ENCODE measurements at regions not wholly inside any gene's neighbourhood (a gene's known extent, or its start where the extent isn't known, plus 50 kb on each side); places are given as distances from the start of the nearest gene placed in this dataset.

GRCh38 chr11:95599959-95600586 is 189.5 kb downstream of the FAM76B start:
- Histone ChIP-seq H3K27me3 (ENCODE audit: low read depth) (no peaks in the 10 kb centered on the region), H3K9me3 (no peaks in the 10 kb centered on the region), H3K4me1 (no peaks in the 10 kb centered on the region), H3K4me3 (no peak overlapping the region), H3K36me3 (replicated peaks) (no peaks in the 10 kb centered on the region)
- in situ Hi-C loops (cut with MboI; ENCODE audit: low sequenced_read_pairs), result no loop called here
- peak in 1 of 2 experiments; percentile 10 for DNase-seq (ENCODE audit: low spot score in 2 of 2)

- Histone ChIP-seq H3K4me3 (no peak overlapping the region), H3K4me1 (no peaks in the 10 kb centered on the region), H3K36me3 (replicated peaks) (no peaks in the 10 kb centered on the region), H3K9me3 (no peaks in the 10 kb centered on the region), H3K27me3 (ENCODE audit: low read depth) (no peaks in the 10 kb centered on the region)
- DNase-seq (ENCODE audit: low spot score in 2 of 2), result no peak
- in situ Hi-C loops (cut with MboI; ENCODE audit: low sequenced_read_pairs), result no loop called here
These were observed 193.6 kb downstream of the FAM76B start for GRCh38 chr11:95595973-95596489.

GRCh38 chr11:95595541-95595940 is 194.0 kb downstream of the FAM76B start:
- DNase-seq (ENCODE audit: low spot score in 2 of 2), result no peak
- Histone ChIP-seq H3K4me3 (no peak overlapping the region), H3K4me1 (no peaks in the 10 kb centered on the region), H3K9me3 (no peaks in the 10 kb centered on the region), H3K36me3 (replicated peaks) (no peaks in the 10 kb centered on the region), H3K27me3 (ENCODE audit: low read depth) (no peaks in the 10 kb centered on the region)
- in situ Hi-C loops (cut with MboI; ENCODE audit: low sequenced_read_pairs), result no loop called here

GRCh38 chr11:95593111-95593510 is 196.5 kb downstream of the FAM76B start:
- no peak for DNase-seq (ENCODE audit: low spot score in 2 of 2)
- Histone ChIP-seq H3K4me3 (no peak overlapping the region), H3K9me3 (no peaks in the 10 kb centered on the region), H3K4me1 (no peaks in the 10 kb centered on the region), H3K36me3 (replicated peaks) (no peaks in the 10 kb centered on the region), H3K27me3 (ENCODE audit: low read depth) (no peaks in the 10 kb centered on the region)
- in situ Hi-C loops (cut with MboI; ENCODE audit: low sequenced_read_pairs), result no loop called here

GRCh38 chr11:95592471-95592870 is 197.1 kb downstream of the FAM76B start:
- DNase-seq (ENCODE audit: low spot score in 2 of 2), result no peak
- in situ Hi-C loops (cut with MboI; ENCODE audit: low sequenced_read_pairs), result no loop called here

GRCh38 chr11:95589893-95590612 is 199.5 kb downstream of the FAM76B start:
- H3K4me1 ChIP-seq, result no peaks in the 10 kb centered on the region; the same call in 1 of the 2 replicates
- DNase-seq (ENCODE audit: low spot score in 2 of 2), result no peak
- no peak overlapping the region for H3K4me3 ChIP-seq
- no peaks in the 10 kb centered on the region for H3K9me3 ChIP-seq
- H3K36me3 ChIP-seq (replicated peaks), result no peaks in the 10 kb centered on the region
- in situ Hi-C loops (cut with MboI; ENCODE audit: low sequenced_read_pairs), result no loop called here
- H3K27me3 ChIP-seq (ENCODE audit: low read depth), result no peaks in the 10 kb centered on the region

More at GRCh38 chr11:95592471-95592870, 197.1 kb downstream of the FAM76B start:
- no peaks in the 10 kb centered on the region for H3K27me3 ChIP-seq (ENCODE audit: low read depth)
- no peak overlapping the region for H3K4me3 ChIP-seq
- H3K4me1 ChIP-seq, result no peaks in the 10 kb centered on the region; the same call in 1 of the 2 replicates
- H3K36me3 ChIP-seq (replicated peaks), result no peaks in the 10 kb centered on the region
- H3K9me3 ChIP-seq, result no peaks in the 10 kb centered on the region

GRCh38 chr11:95588821-95589220 is 200.8 kb downstream of the FAM76B start:
- in situ Hi-C loops (cut with MboI; ENCODE audit: low sequenced_read_pairs), result no loop called here
- no peak overlapping the region for H3K4me3 ChIP-seq
- no peaks in the 10 kb centered on the region for H3K27me3 ChIP-seq (ENCODE audit: low read depth)
- DNase-seq (ENCODE audit: low spot score in 2 of 2), result no peak
- H3K4me1 ChIP-seq, result no peaks in the 10 kb centered on the region; the same call in 1 of the 2 replicates
- no peaks in the 10 kb centered on the region for H3K9me3 ChIP-seq
- H3K36me3 ChIP-seq (replicated peaks), result no peaks in the 10 kb centered on the region

- Histone ChIP-seq H3K36me3 (replicated peaks) (no peaks in the 10 kb centered on the region), H3K4me3 (no peak overlapping the region), H3K4me1 (no peaks in the 10 kb centered on the region; the same call in 1 of the 2 replicates), H3K9me3 (no peaks in the 10 kb centered on the region), H3K27me3 (ENCODE audit: low read depth) (no peaks in the 10 kb centered on the region)
- DNase-seq (ENCODE audit: low spot score in 2 of 2), result no peak
- in situ Hi-C loops (cut with MboI; ENCODE audit: low sequenced_read_pairs), result no loop called here
These were observed 202.9 kb downstream of the FAM76B start for GRCh38 chr11:95586661-95587060.

- no peak overlapping the region for H3K4me3 ChIP-seq
- no peaks in the 10 kb centered on the region for H3K36me3 ChIP-seq (replicated peaks)
- no peaks in the 10 kb centered on the region for H3K27me3 ChIP-seq (ENCODE audit: low read depth)
- H3K9me3 ChIP-seq, result no peaks in the 10 kb centered on the region
- H3K4me1 ChIP-seq, result no peaks in the 10 kb centered on the region; the same call in 1 of the 2 replicates
- in situ Hi-C loops (cut with MboI; ENCODE audit: low sequenced_read_pairs), result no loop called here
- DNase-seq (ENCODE audit: low spot score in 2 of 2), result no peak
These were observed 203.4 kb downstream of the FAM76B start for GRCh38 chr11:95586155-95586554.

GRCh38 chr11:95585752-95586077 is 203.9 kb downstream of the FAM76B start:
- DNase-seq (ENCODE audit: low spot score in 2 of 2), result no peak
- in situ Hi-C loops (cut with MboI; ENCODE audit: low sequenced_read_pairs), result no loop called here
- Histone ChIP-seq H3K9me3 (no peaks in the 10 kb centered on the region), H3K36me3 (replicated peaks) (no peaks in the 10 kb centered on the region), H3K27me3 (ENCODE audit: low read depth) (no peaks in the 10 kb centered on the region), H3K4me3 (no peak overlapping the region), H3K4me1 (no peaks in the 10 kb centered on the region; the same call in 1 of the 2 replicates)

GRCh38 chr11:95585069-95585751 is 204.4 kb downstream of the FAM76B start:
- Histone ChIP-seq H3K9me3 (no peaks in the 10 kb centered on the region), H3K4me1 (no peaks in the 10 kb centered on the region; the same call in 1 of the 2 replicates), H3K27me3 (ENCODE audit: low read depth) (no peaks in the 10 kb centered on the region), H3K4me3 (no peak overlapping the region), H3K36me3 (replicated peaks) (no peaks in the 10 kb centered on the region)
- DNase-seq (ENCODE audit: low spot score in 2 of 2), result no peak
- in situ Hi-C loops (cut with MboI; ENCODE audit: low sequenced_read_pairs), result no loop called here

GRCh38 chr11:95584589-95584988 is 205.0 kb downstream of the FAM76B start:
- Histone ChIP-seq H3K27me3 (ENCODE audit: low read depth) (no peaks in the 10 kb centered on the region), H3K4me3 (no peak overlapping the region), H3K4me1 (no peaks in the 10 kb centered on the region; the same call in 1 of the 2 replicates), H3K9me3 (no peaks in the 10 kb centered on the region), H3K36me3 (replicated peaks) (no peaks in the 10 kb centered on the region)
- DNase-seq (ENCODE audit: low spot score in 2 of 2), result no peak
- in situ Hi-C loops (cut with MboI; ENCODE audit: low sequenced_read_pairs), result no loop called here

GRCh38 chr11:95584180-95584579 is 205.4 kb downstream of the FAM76B start:
- DNase-seq (ENCODE audit: low spot score in 2 of 2), result no peak
- no peak overlapping the region for H3K4me3 ChIP-seq
- H3K36me3 ChIP-seq (replicated peaks), result no peaks in the 10 kb centered on the region
- in situ Hi-C loops (cut with MboI; ENCODE audit: low sequenced_read_pairs), result no loop called here
- no peaks in the 10 kb centered on the region for H3K27me3 ChIP-seq (ENCODE audit: low read depth)
- H3K4me1 ChIP-seq, result no peaks in the 10 kb centered on the region; the same call in 1 of the 2 replicates
- H3K9me3 ChIP-seq, result no peaks in the 10 kb centered on the region

All from HAP-1 (cell line).